Ishikawa (cell line): ENCODE measurements at regions not wholly inside any gene's neighbourhood (a gene's known extent, or its start where the extent isn't known, plus 50 kb on each side); places are given as distances from the start of the nearest gene placed in this dataset.

ENCODE experiments used
- CEBPB ChIP-seq: IDR thresholded peaks from 2 replicates; pipeline ENCODE4 v1.6.1; 2012
- CREB1 ChIP-seq: IDR thresholded peaks from 2 replicates; pipeline ENCODE4 v1.6.1; 2012; ENCODE audit warnings: low read depth
- EGR1 ChIP-seq: IDR thresholded peaks from 2 replicates; pipeline ENCODE4 v1.6.1; 2012
- EP300 ChIP-seq: IDR thresholded peaks from 2 replicates; pipeline ENCODE4 v1.6.1; 2012; ENCODE audit warnings: borderline replicate concordance
- FOXM1 ChIP-seq: IDR thresholded peaks from 2 replicates; pipeline ENCODE4 v1.6.1; 2012; ENCODE audit warnings: low read depth, borderline replicate concordance
- NFIC ChIP-seq: IDR thresholded peaks from 2 replicates; pipeline ENCODE4 v1.6.1; 2012
- RAD21 ChIP-seq: IDR thresholded peaks from 2 replicates; pipeline ENCODE4 v1.6.1; 2012; ENCODE audit warnings: low read depth
- REST ChIP-seq: IDR thresholded peaks from 2 replicates; pipeline ENCODE4 v1.6.1; 2012; ENCODE audit warnings: low read depth, mild to moderate bottlenecking
- TAF1 ChIP-seq: IDR thresholded peaks from 2 replicates; pipeline ENCODE4 v1.6.1; 2012; ENCODE audit warnings: low read depth, mild to moderate bottlenecking
- TCF12 ChIP-seq: IDR thresholded peaks from 2 replicates; pipeline ENCODE4 v1.6.1; 2012; ENCODE audit warnings: low read depth
- TEAD4 ChIP-seq: IDR thresholded peaks from 2 replicates; pipeline ENCODE4 v1.6.1; 2012
- YY1 ChIP-seq: IDR thresholded peaks from 2 replicates; pipeline ENCODE4 v1.6.1; 2012; ENCODE audit warnings: low read depth
- ZBTB7A ChIP-seq: IDR thresholded peaks from 2 replicates; pipeline ENCODE4 v1.6.1; 2012; ENCODE audit warnings: low read depth
- TF ChIP-seq, protein P1 (sequence below): IDR thresholded peaks from 2 replicates; pipeline ENCODE4 v1.6.1; 2012
- TF ChIP-seq, protein P2 (sequence below): IDR thresholded peaks from 2 replicates; pipeline ENCODE4 v1.6.1; 2012

- no peak for TF ChIP-seq EGR1
- TF ChIP-seq RAD21 = no peak
- TF ChIP-seq EP300 = no peak
- TF ChIP-seq TEAD4 = no peak
- TF ChIP-seq, protein P1, sequence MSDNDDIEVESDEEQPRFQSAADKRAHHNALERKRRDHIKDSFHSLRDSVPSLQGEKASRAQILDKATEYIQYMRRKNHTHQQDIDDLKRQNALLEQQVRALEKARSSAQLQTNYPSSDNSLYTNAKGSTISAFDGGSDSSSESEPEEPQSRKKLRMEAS = no peak
- TF ChIP-seq, protein P2, sequence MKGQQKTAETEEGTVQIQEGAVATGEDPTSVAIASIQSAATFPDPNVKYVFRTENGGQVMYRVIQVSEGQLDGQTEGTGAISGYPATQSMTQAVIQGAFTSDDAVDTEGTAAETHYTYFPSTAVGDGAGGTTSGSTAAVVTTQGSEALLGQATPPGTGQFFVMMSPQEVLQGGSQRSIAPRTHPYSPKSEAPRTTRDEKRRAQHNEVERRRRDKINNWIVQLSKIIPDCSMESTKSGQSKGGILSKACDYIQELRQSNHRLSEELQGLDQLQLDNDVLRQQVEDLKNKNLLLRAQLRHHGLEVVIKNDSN = no peak
- TF ChIP-seq ZBTB7A = no peak
- no peak for TF ChIP-seq CEBPB
- no peak for TF ChIP-seq REST
These were observed 554.8 kb upstream of the CDH4 start for GRCh38 chr20:60697252-60697651.

- TF ChIP-seq ZBTB7A = no peak
These were observed 551.3 kb upstream of the CDH4 start for GRCh38 chr20:60700728-60701127.

DNA sequence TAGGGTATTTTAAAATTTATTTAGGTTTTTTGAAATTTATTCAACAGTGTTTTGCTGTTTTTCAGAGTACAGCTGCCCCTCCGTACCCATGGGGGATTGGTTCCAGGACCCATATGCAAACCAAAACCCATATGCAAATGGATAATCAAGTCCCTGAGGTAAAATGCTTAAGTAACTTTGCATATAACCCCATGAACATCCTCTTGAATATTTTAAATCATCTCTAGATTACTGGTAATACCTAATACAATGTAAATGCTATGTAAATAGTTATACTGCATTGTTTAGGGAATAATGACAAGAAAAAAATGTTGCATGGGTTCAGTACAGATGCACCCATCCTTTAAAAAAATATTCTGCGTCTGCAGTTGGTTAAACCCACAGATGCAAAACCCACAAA is 547.9 kb upstream of the CDH4 start:
- TF ChIP-seq TEAD4 = no peak
- no peak for TF ChIP-seq TAF1
- TF ChIP-seq REST = no peak
- no peak for TF ChIP-seq TCF12
- TF ChIP-seq FOXM1 = no peak
- no peak for TF ChIP-seq EGR1
- no peak for TF ChIP-seq ZBTB7A
- no peak for TF ChIP-seq RAD21
- no peak for TF ChIP-seq CREB1
- no peak for TF ChIP-seq EP300
- TF ChIP-seq YY1 = no peak
- no peak for TF ChIP-seq NFIC
- TF ChIP-seq, protein P1 = no peak
- TF ChIP-seq CEBPB = no peak
- TF ChIP-seq, protein P2 = no peak

DNA sequence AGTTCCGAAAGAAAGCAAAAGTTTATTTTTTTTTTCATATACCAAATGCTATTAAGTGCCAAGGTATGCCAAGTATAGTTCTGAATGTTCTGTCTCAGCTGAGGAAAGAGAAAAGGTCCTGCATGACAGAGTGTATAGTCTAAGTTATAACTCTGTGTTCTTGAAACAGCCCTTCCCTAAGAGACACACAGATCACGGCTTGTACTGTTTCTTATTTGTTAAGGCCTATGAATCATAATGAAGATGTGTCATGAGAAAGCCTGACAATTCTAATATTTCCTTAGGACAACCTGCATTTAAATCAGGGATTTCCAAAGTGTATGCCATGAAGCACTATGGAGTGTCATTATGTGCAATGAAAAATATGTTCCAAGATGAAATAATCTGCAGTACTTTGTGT is 538.7 kb upstream of the CDH4 start:
- TF ChIP-seq, protein P2 = no peak
- TF ChIP-seq TAF1 (no peak), NFIC (no peak), YY1 (no peak), TCF12 (no peak), CREB1 (no peak), FOXM1 (no peak), TEAD4 (no peak)

- TF ChIP-seq TAF1 (no peak), YY1 (no peak), TEAD4 (no peak), REST (no peak), NFIC (no peak), FOXM1 (no peak)
- TF ChIP-seq, protein P1 = no peak
These were observed 536.9 kb upstream of the CDH4 start for GRCh38 chr20:60715172-60715571.
